ENCODE measurements at regions not wholly inside any gene's neighbourhood (a gene's known extent, or its start where the extent isn't known, plus 50 kb on each side); places are given as distances from the start of the nearest gene placed in this dataset.

DNA sequence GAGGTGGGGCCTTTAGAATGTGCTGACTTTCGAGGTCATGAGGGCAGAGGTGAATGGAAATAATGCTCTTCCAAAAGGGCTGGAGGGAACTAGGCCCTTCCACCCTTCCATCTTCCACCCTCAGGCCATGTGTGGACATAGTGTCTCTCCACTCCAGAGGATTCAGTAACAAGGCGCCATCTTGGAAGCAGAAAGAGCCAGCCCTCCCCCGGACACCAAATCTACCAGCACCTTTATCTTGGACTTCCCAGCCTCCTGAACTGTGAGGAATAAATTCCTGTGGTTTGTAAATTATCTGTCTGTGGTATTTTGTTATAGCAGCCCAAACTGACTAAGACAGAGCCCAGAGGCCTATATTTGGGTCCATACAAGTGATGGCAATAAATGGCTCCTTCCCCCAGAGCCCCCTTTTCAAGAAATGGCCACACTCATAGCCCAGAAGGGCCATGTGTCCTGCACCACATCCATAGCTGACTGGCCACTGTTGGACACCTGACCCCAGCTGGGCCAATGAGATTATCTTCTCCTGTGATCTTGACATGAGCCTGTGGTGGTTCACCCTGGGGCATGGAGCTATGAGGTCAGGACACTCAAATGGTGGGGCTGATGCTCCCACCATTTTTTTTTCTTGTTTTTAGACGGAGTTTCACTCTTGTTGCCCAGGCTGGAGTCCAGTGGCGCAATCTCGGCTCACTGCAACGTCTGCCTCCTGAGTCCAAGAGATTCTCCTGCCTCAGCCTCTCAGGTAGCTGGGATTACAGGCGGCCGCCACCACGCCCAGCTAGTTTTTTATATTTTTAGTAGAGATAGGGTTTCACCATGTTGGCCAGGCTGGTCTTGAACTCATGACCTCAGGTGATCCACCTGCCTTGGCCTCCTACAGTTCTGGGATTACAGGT, 114.9 kb downstream of the RRAGC start:
- TF ChIP-seq, protein P1, sequence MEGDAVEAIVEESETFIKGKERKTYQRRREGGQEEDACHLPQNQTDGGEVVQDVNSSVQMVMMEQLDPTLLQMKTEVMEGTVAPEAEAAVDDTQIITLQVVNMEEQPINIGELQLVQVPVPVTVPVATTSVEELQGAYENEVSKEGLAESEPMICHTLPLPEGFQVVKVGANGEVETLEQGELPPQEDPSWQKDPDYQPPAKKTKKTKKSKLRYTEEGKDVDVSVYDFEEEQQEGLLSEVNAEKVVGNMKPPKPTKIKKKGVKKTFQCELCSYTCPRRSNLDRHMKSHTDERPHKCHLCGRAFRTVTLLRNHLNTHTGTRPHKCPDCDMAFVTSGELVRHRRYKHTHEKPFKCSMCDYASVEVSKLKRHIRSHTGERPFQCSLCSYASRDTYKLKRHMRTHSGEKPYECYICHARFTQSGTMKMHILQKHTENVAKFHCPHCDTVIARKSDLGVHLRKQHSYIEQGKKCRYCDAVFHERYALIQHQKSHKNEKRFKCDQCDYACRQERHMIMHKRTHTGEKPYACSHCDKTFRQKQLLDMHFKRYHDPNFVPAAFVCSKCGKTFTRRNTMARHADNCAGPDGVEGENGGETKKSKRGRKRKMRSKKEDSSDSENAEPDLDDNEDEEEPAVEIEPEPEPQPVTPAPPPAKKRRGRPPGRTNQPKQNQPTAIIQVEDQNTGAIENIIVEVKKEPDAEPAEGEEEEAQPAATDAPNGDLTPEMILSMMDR (conservative IDR thresholded peaks at IDR 0.05), result no peak
- no peak for TF ChIP-seq ZFX (IDR thresholded peaks at IDR 0.05)
